ENCODE measurements at regions not wholly inside any gene's neighbourhood (a gene's known extent, or its start where the extent isn't known, plus 50 kb on each side); places are given as distances from the start of the nearest gene placed in this dataset.

DNA sequence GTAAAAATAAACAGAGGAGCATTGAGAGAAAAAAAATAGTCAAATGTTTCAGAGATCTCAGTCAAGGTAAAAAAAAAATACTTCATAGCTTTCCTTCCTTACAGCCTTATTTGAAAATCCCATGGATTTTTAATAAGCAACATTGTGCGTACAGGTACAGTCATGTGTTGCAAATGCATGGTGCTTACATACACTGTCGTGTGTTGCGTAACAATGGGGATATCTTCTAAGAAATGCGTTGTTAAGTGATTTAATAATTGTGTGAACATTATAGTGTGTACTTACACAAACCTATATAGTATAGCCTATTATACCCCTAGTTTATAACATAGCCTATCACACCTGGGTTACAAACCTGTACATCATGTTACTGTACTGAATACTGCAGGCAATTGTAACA is 172.0 kb downstream of the UGT8 start:
- no peak overlapping the region for H4K5ac ChIP-seq (ENCODE audit: insufficient read length, low read depth, low read length)
- H2BK20ac ChIP-seq (ENCODE audit: low read depth, low read length, poor library complexity, severe bottlenecking) = no peak overlapping the region
- no peak overlapping the region for H2AK5ac ChIP-seq (ENCODE audit: insufficient read length, low read length)
- no peaks in the 10 kb centered on the region for H4K20me1 ChIP-seq (ENCODE audit: control insufficient read depth, insufficient read depth, insufficient read length)
- H3K9ac ChIP-seq (ENCODE audit: extremely low read depth, insufficient read length, low read length) = no peak overlapping the region
- no peak overlapping the region for H3K4me3 Mint-ChIP-seq
- no peak overlapping the region for H2AFZ ChIP-seq (ENCODE audit: low read length)
- H3T11ph ChIP-seq (ENCODE audit: low read length) = no peak overlapping the region
- H3K23ac ChIP-seq (ENCODE audit: insufficient read length, low read depth, low read length) = no peak overlapping the region
- no peaks in the 10 kb centered on the region for H3K4me1 ChIP-seq (ENCODE audit: insufficient read depth, low read length)
- H3K4me1 Mint-ChIP-seq = no peaks in the 10 kb centered on the region
- no peak overlapping the region for H3K18ac ChIP-seq (ENCODE audit: insufficient read length, low read depth, low read length)
- H2BK12ac ChIP-seq (ENCODE audit: insufficient read length, low read depth, low read length) = no peak overlapping the region
- no peaks in the 10 kb centered on the region for H3K9me3 ChIP-seq (ENCODE audit: control insufficient read depth, low read depth, low read length)
- H3K79me2 ChIP-seq (ENCODE audit: insufficient read depth, low read length) = no peaks in the 10 kb centered on the region
- H3K4me2 ChIP-seq (ENCODE audit: insufficient read depth, insufficient read length, low read length) = no peak overlapping the region
- no peaks in the 10 kb centered on the region for H3K79me1 ChIP-seq (ENCODE audit: insufficient read depth, low read depth, low read length, poor library complexity, severe bottlenecking)
- WGBS (ENCODE audit: extremely low coverage, insufficient read length, low lambda C conversion rate) = no CpG with 5 or more reads among the region's 4 CpGs
- no peak overlapping the region for H2BK120ac ChIP-seq (ENCODE audit: low read depth, low read length, poor library complexity, severe bottlenecking)
- no peak overlapping the region for H3K56ac ChIP-seq (ENCODE audit: insufficient read length, low read depth, low read length)
- H3K14ac ChIP-seq (ENCODE audit: insufficient read depth, low read length) = no peak overlapping the region
- no peak overlapping the region for H3K27ac ChIP-seq (ENCODE audit: insufficient read length, low read depth, low read length)
- no peak overlapping the region for H3K4ac ChIP-seq (ENCODE audit: low read depth, low read length)
- no peak overlapping the region for H2BK5ac ChIP-seq (ENCODE audit: insufficient read length, low read length)
- H3K23me2 ChIP-seq (ENCODE audit: insufficient read length, low read depth, low read length, poor library complexity, severe bottlenecking) = no peaks in the 10 kb centered on the region
- DNase-seq = no peak
- no peak overlapping the region for H4K8ac ChIP-seq (replicated peaks; ENCODE audit: insufficient read length, low read depth, low read length)
- H3K36me3 Mint-ChIP-seq (ENCODE audit: insufficient read depth in 1 of 3, low read depth in 3 of 3) = no peaks in the 10 kb centered on the region
- no peak overlapping the region for H4K91ac ChIP-seq (ENCODE audit: insufficient read length, low read depth, low read length)
- H3K9me3 Mint-ChIP-seq = no peaks in the 10 kb centered on the region
- no peaks in the 10 kb centered on the region for H3K27me3 Mint-ChIP-seq (ENCODE audit: low read depth)
- no peaks in the 10 kb centered on the region for H3K27me3 ChIP-seq (ENCODE audit: insufficient read depth, low read length)
- no peak overlapping the region for H3K27ac Mint-ChIP-seq
- H2BK15ac ChIP-seq (ENCODE audit: low read depth, low read length) = no peak overlapping the region
- TF ChIP-seq, protein P1, sequence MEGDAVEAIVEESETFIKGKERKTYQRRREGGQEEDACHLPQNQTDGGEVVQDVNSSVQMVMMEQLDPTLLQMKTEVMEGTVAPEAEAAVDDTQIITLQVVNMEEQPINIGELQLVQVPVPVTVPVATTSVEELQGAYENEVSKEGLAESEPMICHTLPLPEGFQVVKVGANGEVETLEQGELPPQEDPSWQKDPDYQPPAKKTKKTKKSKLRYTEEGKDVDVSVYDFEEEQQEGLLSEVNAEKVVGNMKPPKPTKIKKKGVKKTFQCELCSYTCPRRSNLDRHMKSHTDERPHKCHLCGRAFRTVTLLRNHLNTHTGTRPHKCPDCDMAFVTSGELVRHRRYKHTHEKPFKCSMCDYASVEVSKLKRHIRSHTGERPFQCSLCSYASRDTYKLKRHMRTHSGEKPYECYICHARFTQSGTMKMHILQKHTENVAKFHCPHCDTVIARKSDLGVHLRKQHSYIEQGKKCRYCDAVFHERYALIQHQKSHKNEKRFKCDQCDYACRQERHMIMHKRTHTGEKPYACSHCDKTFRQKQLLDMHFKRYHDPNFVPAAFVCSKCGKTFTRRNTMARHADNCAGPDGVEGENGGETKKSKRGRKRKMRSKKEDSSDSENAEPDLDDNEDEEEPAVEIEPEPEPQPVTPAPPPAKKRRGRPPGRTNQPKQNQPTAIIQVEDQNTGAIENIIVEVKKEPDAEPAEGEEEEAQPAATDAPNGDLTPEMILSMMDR (conservative IDR thresholded peaks at IDR 0.05) = no peak
